ENCODE measurements at regions not wholly inside any gene's neighbourhood (a gene's known extent, or its start where the extent isn't known, plus 50 kb on each side); places are given as distances from the start of the nearest gene placed in this dataset.

- Mint-ChIP-seq H3K36me3 (no peaks in the 10 kb centered on the region), H3K27me3 (ENCODE audit: low read depth in 3 of 3) (peaks cover 0 to 2% (median 0%) of the 10 kb centered on the region in 3 donors), H3K4me3 (no peak overlapping the region), H3K27ac (no peak overlapping the region), H3K4me1 (no peaks in the 10 kb centered on the region), H3K9me3 (peaks cover 0 to 6% (median 3%) of the 10 kb centered on the region in 7 donors)
- Histone ChIP-seq H3K27ac (ENCODE audit: low read depth in 1 of 2, low read length in 2 of 2) (no peak overlapping the region), H3K9me3 (replicated peaks in 1 of 2; ENCODE audit: control insufficient read depth in 1 of 2, insufficient read depth in 1 of 2, low read length in 2 of 2) (no peaks in the 10 kb centered on the region), H3K79me2 (ENCODE audit: insufficient read depth, low read length) (no peaks in the 10 kb centered on the region), H3K27me3 (ENCODE audit: control insufficient read depth in 2 of 2, insufficient read depth in 2 of 2, low read length in 2 of 2) (no peaks in the 10 kb centered on the region), H3K4me2 (replicated peaks; ENCODE audit: extremely low read depth, low read length, poor library complexity, severe bottlenecking) (no peak overlapping the region), H4K20me1 (ENCODE audit: insufficient read depth, low read length) (no peaks in the 10 kb centered on the region), H3K9ac (ENCODE audit: insufficient read depth, low read length, poor library complexity, severe bottlenecking) (no peak overlapping the region), H3K36me3 (replicated peaks in 1 of 2; ENCODE audit: control insufficient read depth in 1 of 2, insufficient read depth in 2 of 2, low read length in 2 of 2) (no peaks in the 10 kb centered on the region), H3K4me1 (ENCODE audit: control insufficient read depth in 1 of 2, insufficient read depth in 2 of 2, low read length in 2 of 2) (no peaks in the 10 kb centered on the region), H2AFZ (ENCODE audit: insufficient read depth, low read depth, low read length, poor library complexity, severe bottlenecking) (no peak overlapping the region), H3K4me3 (replicated peaks in 1 of 3; ENCODE audit: low read depth in 2 of 3, low read length in 3 of 3) (no peak overlapping the region)
- no peak for DNase-seq
- intact Hi-C loops (cut with micrococcal nuclease), result no loop called here
- TF ChIP-seq CTCF (IDR thresholded peaks at IDR 0.05), result no peak
- WGBS (ENCODE audit: insufficient coverage), result 100% methylated on average over 1 of the region's 5 CpGs
Observed at GRCh38 chr7:21076054-21076453, 289.4 kb upstream of the SP8 start.

- Histone ChIP-seq H4K20me1 (ENCODE audit: insufficient read depth, low read length) (no peaks in the 10 kb centered on the region), H2AFZ (ENCODE audit: insufficient read depth, low read depth, low read length, poor library complexity, severe bottlenecking) (no peak overlapping the region), H3K27me3 (ENCODE audit: control insufficient read depth in 2 of 2, insufficient read depth in 2 of 2, low read length in 2 of 2) (no peaks in the 10 kb centered on the region), H3K79me2 (ENCODE audit: insufficient read depth, low read length) (no peaks in the 10 kb centered on the region), H3K9me3 (replicated peaks in 1 of 2; ENCODE audit: control insufficient read depth in 1 of 2, insufficient read depth in 1 of 2, low read length in 2 of 2) (no peaks in the 10 kb centered on the region), H3K9ac (ENCODE audit: insufficient read depth, low read length, poor library complexity, severe bottlenecking) (no peak overlapping the region), H3K27ac (ENCODE audit: low read depth in 1 of 2, low read length in 2 of 2) (no peak overlapping the region), H3K36me3 (replicated peaks in 1 of 2; ENCODE audit: control insufficient read depth in 1 of 2, insufficient read depth in 2 of 2, low read length in 2 of 2) (no peaks in the 10 kb centered on the region), H3K4me3 (replicated peaks in 1 of 3; ENCODE audit: low read depth in 2 of 3, low read length in 3 of 3) (no peak overlapping the region), H3K4me1 (ENCODE audit: control insufficient read depth in 1 of 2, insufficient read depth in 2 of 2, low read length in 2 of 2) (no peaks in the 10 kb centered on the region), H3K4me2 (replicated peaks; ENCODE audit: extremely low read depth, low read length, poor library complexity, severe bottlenecking) (no peak overlapping the region)
- Mint-ChIP-seq H3K4me3 (no peak overlapping the region), H3K4me1 (no peaks in the 10 kb centered on the region), H3K9me3 (peaks cover 0 to 6% (median 3%) of the 10 kb centered on the region in 7 donors), H3K36me3 (no peaks in the 10 kb centered on the region), H3K27me3 (ENCODE audit: low read depth in 3 of 3) (peaks cover 0 to 2% (median 0%) of the 10 kb centered on the region in 3 donors), H3K27ac (no peak overlapping the region)
- no peak for TF ChIP-seq CTCF (IDR thresholded peaks at IDR 0.05)
- intact Hi-C loops (cut with micrococcal nuclease), result no loop called here
- DNase-seq, result no peak
- 67% methylated on average over 3 of the region's 5 CpGs for WGBS (ENCODE audit: insufficient coverage)
Observed at GRCh38 chr7:21076574-21076973, 289.9 kb upstream of the SP8 start.

Data from CD14-positive monocyte (primary cell).